Upper lobe of left lung (tissue), 4 donors: ENCODE measurements at regions not wholly inside any gene's neighbourhood (a gene's known extent, or its start where the extent isn't known, plus 50 kb on each side); places are given as distances from the start of the nearest gene placed in this dataset.

Source experiments
- EP300 ChIP-seq, 4 donors: sonication (generic); formaldehyde crosslinking; IDR thresholded peaks; one replicate each; pipeline ENCODE4 v1.5.1; 2017; ENCODE audit warnings: antibody characterized with exemption in 4 of 4, control low read depth in 2 of 4
- POLR2A ChIP-seq, 4 donors: fragments of 450-650 bp; IDR thresholded peaks; one replicate each; pipeline ENCODE4 v1.5.1; 2016 to 2017; ENCODE audit warnings: antibody characterized with exemption in 4 of 4, mild to moderate bottlenecking in 2 of 4
- POLR2AphosphoS5 ChIP-seq, 2 donors: sonication (generic); formaldehyde crosslinking; IDR thresholded peaks; one replicate each; pipeline ENCODE4 v1.5.1; 2017; ENCODE audit warnings: antibody characterized with exemption in 2 of 2
- TF ChIP-seq, protein P1 (sequence below), 6 experiments: fragments of 450-650 bp in 4 of 6; fragments of 200-600 bp in 2 of 6; sonication (generic) in 2 of 6; IDR thresholded peaks; one replicate each; pipeline ENCODE4 v1.5.1; 2016 to 2019; ENCODE audit warnings: antibody characterized with exemption in 6 of 6

DNA sequence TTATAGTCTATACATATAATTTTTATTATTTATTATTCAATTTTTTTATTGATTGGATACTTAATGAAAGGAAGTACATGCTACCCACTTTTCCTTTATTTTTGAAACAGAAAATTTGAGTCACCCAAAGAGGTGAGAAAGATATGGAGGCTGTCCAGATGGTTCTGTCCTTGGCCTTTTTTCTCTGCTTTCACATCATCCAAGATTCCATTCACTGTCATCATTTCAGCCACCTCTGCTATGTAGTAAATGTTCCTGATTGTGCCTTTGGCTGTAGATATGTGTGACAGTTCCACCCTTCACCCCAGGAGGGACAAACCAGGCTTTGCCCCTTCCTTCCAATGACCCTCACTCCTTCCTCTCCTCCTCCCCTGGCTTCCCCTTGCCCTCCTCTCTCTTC lies 675.7 kb upstream of the ID2 start:
- TF ChIP-seq, protein P1, sequence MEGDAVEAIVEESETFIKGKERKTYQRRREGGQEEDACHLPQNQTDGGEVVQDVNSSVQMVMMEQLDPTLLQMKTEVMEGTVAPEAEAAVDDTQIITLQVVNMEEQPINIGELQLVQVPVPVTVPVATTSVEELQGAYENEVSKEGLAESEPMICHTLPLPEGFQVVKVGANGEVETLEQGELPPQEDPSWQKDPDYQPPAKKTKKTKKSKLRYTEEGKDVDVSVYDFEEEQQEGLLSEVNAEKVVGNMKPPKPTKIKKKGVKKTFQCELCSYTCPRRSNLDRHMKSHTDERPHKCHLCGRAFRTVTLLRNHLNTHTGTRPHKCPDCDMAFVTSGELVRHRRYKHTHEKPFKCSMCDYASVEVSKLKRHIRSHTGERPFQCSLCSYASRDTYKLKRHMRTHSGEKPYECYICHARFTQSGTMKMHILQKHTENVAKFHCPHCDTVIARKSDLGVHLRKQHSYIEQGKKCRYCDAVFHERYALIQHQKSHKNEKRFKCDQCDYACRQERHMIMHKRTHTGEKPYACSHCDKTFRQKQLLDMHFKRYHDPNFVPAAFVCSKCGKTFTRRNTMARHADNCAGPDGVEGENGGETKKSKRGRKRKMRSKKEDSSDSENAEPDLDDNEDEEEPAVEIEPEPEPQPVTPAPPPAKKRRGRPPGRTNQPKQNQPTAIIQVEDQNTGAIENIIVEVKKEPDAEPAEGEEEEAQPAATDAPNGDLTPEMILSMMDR (IDR thresholded peaks at IDR 0.05) = no peak
- TF ChIP-seq POLR2A (IDR thresholded peaks at IDR 0.05) = no peak
- TF ChIP-seq EP300 (IDR thresholded peaks at IDR 0.05) = no peak
- no peak for TF ChIP-seq POLR2AphosphoS5 (IDR thresholded peaks at IDR 0.05)
